Karpas-422 (cell line): ENCODE measurements at regions not wholly inside any gene's neighbourhood (a gene's known extent, or its start where the extent isn't known, plus 50 kb on each side); places are given as distances from the start of the nearest gene placed in this dataset. TPM values are rescaled to one million over a fixed set of nuclear protein-coding genes. Genes with fewer than 3 reads are reported as not detected.

Source experiments
- DNase-seq: peaks from one replicate; pipeline ENCODE4 v3.0.0-alpha.2; 2015
- H2AFZ ChIP-seq: fragments of 200-600 bp; sonication (generic); 2 replicates; pipeline ENCODE4 v1.6.1; 2014; ENCODE audit warnings: antibody characterized with exemption, low read length, mixed read lengths
- H3K27ac ChIP-seq: fragments of 200-600 bp; sonication (generic); 2 replicates; pipeline ENCODE4 v1.5.1; 2014; ENCODE audit warnings: mild to moderate bottlenecking, low read length, moderate library complexity
- H3K27me3 ChIP-seq: fragments of 200-600 bp; sonication (generic); 2 replicates; pipeline ENCODE4 v1.6.1; 2014; ENCODE audit warnings: low read length, mixed read lengths
- H3K36me3 ChIP-seq: fragments of 200-600 bp; sonication (generic); 2 replicates; pipeline ENCODE4 v1.6.1; 2014; ENCODE audit warnings: low read length, mixed read lengths; ENCODE audit not compliant: insufficient read depth
- H3K4me1 ChIP-seq: fragments of 200-600 bp; sonication (generic); 2 replicates; pipeline ENCODE4 v1.6.1; 2014; ENCODE audit warnings: mild to moderate bottlenecking, low read length, mixed read lengths
- H3K4me2 ChIP-seq: fragments of 200-600 bp; sonication (generic); 2 replicates; pipeline ENCODE4 v1.6.1; 2014; ENCODE audit warnings: low read length, low read depth, mild to moderate bottlenecking; ENCODE audit not compliant: poor library complexity, severe bottlenecking
- H3K4me3 ChIP-seq: fragments of 200-600 bp; sonication (generic); 2 replicates; pipeline ENCODE4 v1.5.1; 2014; ENCODE audit warnings: mild to moderate bottlenecking, antibody characterized with exemption, low read length, mixed read lengths
- H3K79me2 ChIP-seq: fragments of 200-600 bp; sonication (generic); 2 replicates; pipeline ENCODE4 v1.6.1; 2014; ENCODE audit warnings: mild to moderate bottlenecking, low read length, mixed read lengths
- H3K9ac ChIP-seq: fragments of 200-600 bp; sonication (generic); 2 replicates; pipeline ENCODE4 v1.6.0; 2014; ENCODE audit warnings: low read length
- H3K9me2 ChIP-seq: fragments of 200-600 bp; sonication (generic), shearing (Covaris generic); replicated peaks from 2 replicates; pipeline ENCODE4 v1.6.0; 2014; ENCODE audit warnings: mild to moderate bottlenecking, low read length, moderate library complexity; ENCODE audit not compliant: insufficient read depth
- H3K9me3 ChIP-seq: fragments of 300-700, 200-600 bp; sonication (generic); 2 replicates; pipeline ENCODE4 v1.6.1; 2014; ENCODE audit warnings: low read length, mixed read lengths
- H4K20me1 ChIP-seq: fragments of 200-600 bp; sonication (generic); 2 replicates; pipeline ENCODE4 v1.6.1; 2014; ENCODE audit warnings: mild to moderate bottlenecking, antibody characterized with exemption, low read length, low read depth; ENCODE audit not compliant: insufficient read depth
- small RNA-seq: library from RNA; depleted of rRNA; stranded (forward); fragments of <200 nt; gene quantifications from one replicate; pipeline ENCODE3, GENCODE V24; 2014

DNA sequence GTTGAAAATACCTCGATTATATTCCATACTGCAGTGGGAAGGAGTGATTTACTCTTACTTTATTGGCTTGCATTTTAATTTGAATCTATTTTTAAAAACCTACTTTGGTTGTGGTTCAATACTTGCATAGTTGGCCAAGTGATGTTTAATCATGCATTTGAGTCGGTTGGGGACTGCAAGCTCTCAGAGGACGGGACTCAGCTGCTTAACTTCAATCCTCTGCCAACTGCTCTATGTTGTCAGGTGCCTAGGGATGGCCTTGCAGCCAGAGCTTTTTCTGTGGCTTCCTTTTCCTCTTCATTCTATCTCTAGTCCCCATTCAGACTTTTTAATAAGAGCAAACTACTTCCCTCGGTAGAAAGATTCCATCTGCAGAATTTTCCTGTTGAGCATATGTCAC, 53.4 kb upstream of the KRR1 start:
- peaks cover 6% of the 10 kb centered on the region; the same call in 1 of the 2 replicates for H3K9me3 ChIP-seq
- H3K4me1 ChIP-seq = peaks cover 27% of the 10 kb centered on the region
- no peak overlapping the region for H3K9ac ChIP-seq
- H2AFZ ChIP-seq = no peak overlapping the region
- no peak overlapping the region for H3K27ac ChIP-seq
- H3K4me3 ChIP-seq = no peak overlapping the region
- DNase-seq = no peak
- H3K27me3 ChIP-seq = no peaks in the 10 kb centered on the region
- H3K9me2 ChIP-seq = no peaks in the 10 kb centered on the region
- no peak overlapping the region for H3K4me2 ChIP-seq
- no peaks in the 10 kb centered on the region for H3K79me2 ChIP-seq
- 0 out of 2 replicates have a peak, but pooled peaks cover 4% of the 10 kb centered on the region for H3K36me3 ChIP-seq
- no peaks in the 10 kb centered on the region for H4K20me1 ChIP-seq

DNA sequence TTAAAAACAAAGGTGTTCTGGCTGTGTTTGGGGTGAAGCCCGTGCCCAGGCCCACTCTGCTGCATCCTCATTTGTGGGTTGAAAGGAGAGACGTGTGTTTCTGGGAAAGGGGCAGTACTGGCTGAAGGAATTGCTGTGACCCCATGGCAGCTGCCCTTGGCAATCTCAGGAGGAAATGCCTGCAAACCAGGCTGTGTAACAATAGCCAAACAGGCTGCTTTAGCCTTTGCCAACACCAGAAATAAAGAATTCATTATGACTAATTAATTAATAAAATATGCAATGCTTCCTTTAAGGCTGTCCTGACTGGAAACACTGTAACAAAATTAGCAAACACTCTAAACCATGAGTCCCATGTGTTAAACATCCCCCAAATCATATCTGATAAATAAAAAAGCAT, 53.0 kb upstream of the KRR1 start:
- no peak for DNase-seq
- no peak overlapping the region for H3K9ac ChIP-seq
- H3K4me2 ChIP-seq = no peak overlapping the region

DNA sequence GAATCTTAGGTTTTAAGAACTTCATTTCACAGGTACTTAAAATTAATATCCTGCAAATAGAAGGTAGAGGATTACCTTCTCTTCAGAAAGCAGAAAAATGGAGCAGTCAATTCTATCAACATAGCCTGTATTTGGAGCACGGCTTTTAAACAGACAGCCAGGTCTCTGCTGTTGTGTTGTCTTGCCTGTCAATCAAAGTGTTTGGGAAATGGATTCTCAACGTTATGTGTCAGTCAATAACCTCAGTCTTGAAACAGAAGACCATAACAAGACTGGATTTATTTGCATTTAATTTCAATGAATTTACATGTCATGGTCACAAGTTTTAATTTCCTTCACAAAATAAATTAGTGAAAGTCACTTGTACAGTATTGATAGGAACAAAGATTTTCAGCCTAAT, 51.9 kb upstream of the KRR1 start:
- no peaks in the 10 kb centered on the region for H3K9me2 ChIP-seq
- H3K79me2 ChIP-seq = no peaks in the 10 kb centered on the region
- no peak overlapping the region for H2AFZ ChIP-seq
- DNase-seq = no peak
- H3K4me2 ChIP-seq = no peak overlapping the region
- H3K4me1 ChIP-seq = peaks cover 21% of the 10 kb centered on the region
- no peaks in the 10 kb centered on the region for H3K27me3 ChIP-seq
- no peak overlapping the region for H3K9ac ChIP-seq
- H3K9me3 ChIP-seq = peaks cover 6% of the 10 kb centered on the region; the same call in 1 of the 2 replicates
- H3K27ac ChIP-seq = no peak overlapping the region
- H3K4me3 ChIP-seq = no peak overlapping the region
- 0 out of 2 replicates have a peak, but pooled peaks cover 4% of the 10 kb centered on the region for H3K36me3 ChIP-seq
- no peaks in the 10 kb centered on the region for H4K20me1 ChIP-seq

More for the DNA sequence above, 53.0 kb upstream of the KRR1 start:
- Histone ChIP-seq H3K27me3 (no peaks in the 10 kb centered on the region), H3K79me2 (no peaks in the 10 kb centered on the region), H2AFZ (no peak overlapping the region), H3K36me3 (0 out of 2 replicates have a peak, but pooled peaks cover 4% of the 10 kb centered on the region), H3K27ac (no peak overlapping the region), H3K4me1 (peaks cover 27% of the 10 kb centered on the region), H3K4me3 (no peak overlapping the region), H4K20me1 (no peaks in the 10 kb centered on the region), H3K9me2 (no peaks in the 10 kb centered on the region), H3K9me3 (peaks cover 6% of the 10 kb centered on the region; the same call in 1 of the 2 replicates)

DNA sequence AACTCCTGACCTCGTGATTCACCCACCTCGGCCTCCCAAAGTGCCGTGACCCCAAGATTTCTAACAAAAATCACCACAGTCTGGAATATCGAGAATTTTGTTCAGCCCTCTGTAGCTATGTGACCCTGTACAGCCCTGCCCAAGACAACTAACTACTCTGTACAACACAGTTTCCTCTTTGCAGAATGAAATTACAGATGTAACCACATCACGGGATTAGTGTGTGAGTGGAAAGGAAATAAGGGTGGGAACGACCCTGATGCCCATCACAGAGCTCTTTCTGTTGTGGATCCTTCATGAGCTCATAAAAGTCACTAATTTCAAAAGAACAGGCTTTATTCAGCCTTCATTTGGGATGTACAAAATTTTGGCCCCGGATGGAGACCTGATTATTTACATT, 50.5 kb upstream of the KRR1 start:
- Histone ChIP-seq H4K20me1 (no peaks in the 10 kb centered on the region), H3K4me3 (no peak overlapping the region), H2AFZ (no peak overlapping the region), H3K27ac (no peak overlapping the region), H3K36me3 (0 out of 2 replicates have a peak, but pooled peaks cover 4% of the 10 kb centered on the region), H3K27me3 (no peaks in the 10 kb centered on the region), H3K4me1 (peaks cover 22% of the 10 kb centered on the region), H3K9ac (no peak overlapping the region), H3K9me2 (no peaks in the 10 kb centered on the region), H3K9me3 (peaks cover 6% of the 10 kb centered on the region; the same call in 1 of the 2 replicates), H3K79me2 (no peaks in the 10 kb centered on the region), H3K4me2 (no peak overlapping the region)
- no peak for DNase-seq

Small RNA genes in the stretch of these regions (small RNA-seq; reads per million reads assigned to genes)
- gene AC011611.1 (not detected), gene AC011611.6 (not detected), gene RF00156 (not detected), gene RN7SL734P (not detected)
